ENCODE measurements at regions not wholly inside any gene's neighbourhood (a gene's known extent, or its start where the extent isn't known, plus 50 kb on each side); places are given as distances from the start of the nearest gene placed in this dataset.

GRCh38 chr1:112316254-112316913, 79.6 kb upstream of the CTTNBP2NL start:
- no peak for DNase-seq (ENCODE audit: low read depth in 4 of 4, low spot score in 1 of 4)

- DNase-seq (ENCODE audit: low read depth in 4 of 4, low spot score in 1 of 4): no peak
Measured at GRCh38 chr1:112317140-112317539, 78.9 kb upstream of the CTTNBP2NL start.

- no peak for DNase-seq (ENCODE audit: low read depth in 4 of 4, low spot score in 1 of 4)
Measured at GRCh38 chr1:112317611-112318062, 78.4 kb upstream of the CTTNBP2NL start.

GRCh38 chr1:112318263-112318662, 77.8 kb upstream of the CTTNBP2NL start:
- DNase-seq (ENCODE audit: low read depth in 4 of 4, low spot score in 1 of 4): no peak

GRCh38 chr1:112318698-112319370, 77.2 kb upstream of the CTTNBP2NL start:
- DNase-seq (ENCODE audit: low read depth in 4 of 4, low spot score in 1 of 4): no peak

- DNase-seq (ENCODE audit: low read depth in 4 of 4, low spot score in 1 of 4): no peak
Measured at GRCh38 chr1:112319371-112320040, 76.5 kb upstream of the CTTNBP2NL start.

- no peak for DNase-seq (ENCODE audit: low read depth in 4 of 4, low spot score in 1 of 4)
Measured at GRCh38 chr1:112320058-112320457, 76.0 kb upstream of the CTTNBP2NL start.

GRCh38 chr1:112322018-112322417, 74.0 kb upstream of the CTTNBP2NL start:
- DNase-seq (ENCODE audit: low read depth in 4 of 4, low spot score in 1 of 4): no peak

GRCh38 chr1:112322983-112323678, 72.9 kb upstream of the CTTNBP2NL start:
- DNase-seq (ENCODE audit: low read depth in 4 of 4, low spot score in 1 of 4): no peak

GRCh38 chr1:112325504-112325903, 70.5 kb upstream of the CTTNBP2NL start:
- DNase-seq (ENCODE audit: low read depth in 4 of 4, low spot score in 1 of 4): no peak

GRCh38 chr1:112328600-112328999, 67.4 kb upstream of the CTTNBP2NL start:
- DNase-seq (ENCODE audit: low read depth in 4 of 4, low spot score in 1 of 4): no peak

- DNase-seq (ENCODE audit: low read depth in 4 of 4, low spot score in 1 of 4): no peak
Measured at GRCh38 chr1:112332176-112333150, 63.6 kb upstream of the CTTNBP2NL start.

GRCh38 chr1:112335351-112335750, 60.7 kb upstream of the CTTNBP2NL start:
- DNase-seq (ENCODE audit: low read depth in 4 of 4, low spot score in 1 of 4): no peak

GRCh38 chr1:112337028-112337531, 58.9 kb upstream of the CTTNBP2NL start:
- DNase-seq (ENCODE audit: low read depth in 4 of 4, low spot score in 1 of 4): peak in 1 of 4 experiments; percentile 2

- DNase-seq (ENCODE audit: low read depth in 4 of 4, low spot score in 1 of 4): no peak
Measured at GRCh38 chr1:112341986-112342385, 54.0 kb upstream of the CTTNBP2NL start.

GRCh38 chr1:112342558-112342957, 53.5 kb upstream of the CTTNBP2NL start:
- no peak for DNase-seq (ENCODE audit: low read depth in 4 of 4, low spot score in 1 of 4)

GRCh38 chr1:112344754-112345423, 51.1 kb upstream of the CTTNBP2NL start:
- DNase-seq (ENCODE audit: low read depth in 4 of 4, low spot score in 1 of 4): no peak

Data from stimulated activated CD4-positive, alpha-beta T cell treated with anti-CD3 and anti-CD28 coated beads, Interleukin-1b, Interleukin-23, amount 100 ng/mL, for 24 hours (primary cell).